Femur (tissue), 1 donor: ENCODE measurements at regions not wholly inside any gene's neighbourhood (a gene's known extent, or its start where the extent isn't known, plus 50 kb on each side); places are given as distances from the start of the nearest gene placed in this dataset.
A peak's percentile ranks its signal among the peaks of the same experiment; 100 is the strongest.

Experiments used
- DNase-seq: peaks from one replicate; pipeline ENCODE4 v3.0.0-alpha.2; 2017

- DNase-seq, result peak; percentile 47
Measured at GRCh38 chr11:120013325-120014250, 124.3 kb downstream of the TRIM29 start.

- no peak for DNase-seq
Measured at GRCh38 chr11:120012245-120012644, 125.7 kb downstream of the TRIM29 start.

GRCh38 chr11:120011836-120012235 is 126.1 kb downstream of the TRIM29 start:
- DNase-seq, result no peak

GRCh38 chr11:120010775-120011174 is 127.1 kb downstream of the TRIM29 start:
- DNase-seq, result no peak

GRCh38 chr11:120009938-120010337 is 128.0 kb downstream of the TRIM29 start:
- DNase-seq, result no peak

- DNase-seq, result no peak
Measured at GRCh38 chr11:120007144-120007543, 130.8 kb downstream of the TRIM29 start.

GRCh38 chr11:120004723-120005122 is 133.2 kb downstream of the TRIM29 start:
- DNase-seq, result no peak

GRCh38 chr11:120001178-120002090 is 136.5 kb downstream of the TRIM29 start:
- DNase-seq, result no peak

- no peak for DNase-seq
Measured at GRCh38 chr11:119999220-119999619, 138.7 kb downstream of the TRIM29 start.

GRCh38 chr11:119996556-119996955 is 141.4 kb downstream of the TRIM29 start:
- no peak for DNase-seq

GRCh38 chr11:119995730-119996491 is 142.0 kb downstream of the TRIM29 start:
- no peak for DNase-seq

GRCh38 chr11:119993722-119994121 is 144.2 kb downstream of the TRIM29 start:
- DNase-seq, result no peak

- DNase-seq, result no peak
Measured at GRCh38 chr11:119992171-119993051, 145.5 kb downstream of the TRIM29 start.

- no peak for DNase-seq
Measured at GRCh38 chr11:119991669-119992068, 146.2 kb downstream of the TRIM29 start.

GRCh38 chr11:119991022-119991404 is 146.9 kb downstream of the TRIM29 start:
- DNase-seq, result no peak

- peak; percentile 55 for DNase-seq
Measured at GRCh38 chr11:119990309-119991021, 147.4 kb downstream of the TRIM29 start.

GRCh38 chr11:119989159-119989821 is 148.6 kb downstream of the TRIM29 start:
- no peak for DNase-seq

- no peak for DNase-seq
Measured at GRCh38 chr11:119985551-119985950, 152.4 kb downstream of the TRIM29 start.

- DNase-seq, result no peak
Measured at GRCh38 chr11:119983816-119984215, 154.1 kb downstream of the TRIM29 start.

- no peak for DNase-seq
Measured at GRCh38 chr11:119983240-119983732, 154.6 kb downstream of the TRIM29 start.
